A673 (cell line): ENCODE measurements at regions not wholly inside any gene's neighbourhood (a gene's known extent, or its start where the extent isn't known, plus 50 kb on each side); places are given as distances from the start of the nearest gene placed in this dataset.

Experiments
- BruUV-seq: library from RNA; stranded (reverse); fragments of 400-500 nt; replicated peaks from 2 replicates; lab custom pipeline; 2021; lab: Mats Ljungman, UMichigan
- CTCF ChIA-PET: fragments of 300-600 bp; sonication (Branson Sonifier 250); formaldehyde crosslinking; loops from one replicate; lab custom pipeline; 2022; ENCODE audit warnings: antibody characterized with exemption; lab: Charles Lee
- POLR2A ChIA-PET: fragments of 300-600 bp; sonication (Branson Sonifier 250); formaldehyde crosslinking; loops from one replicate; lab custom pipeline; 2022; ENCODE audit warnings: antibody characterized with exemption; ENCODE audit not compliant: low non-redundant PET; lab: Charles Lee
- DNase-seq: peaks from one replicate; pipeline ENCODE4 v3.0.0-alpha.2; 2015; ENCODE audit warnings: low spot score
- H3K27ac ChIP-seq: fragments of 200-600 bp; sonication (generic); 2 replicates; pipeline ENCODE4 v1.5.1; 2016; ENCODE audit warnings: mixed run types, low read depth, mild to moderate bottlenecking, mixed read lengths, antibody characterized with exemption, low read length; ENCODE audit not compliant: poor library complexity, severe bottlenecking
- H3K27me3 ChIP-seq: fragments of 200-600 bp; sonication (generic); replicated peaks from 2 replicates; pipeline ENCODE4 v1.6.1; 2017; ENCODE audit warnings: mixed run types, low read depth, mild to moderate bottlenecking, mixed read lengths, antibody characterized with exemption, low read length; ENCODE audit not compliant: insufficient read depth, poor library complexity
- H3K36me3 ChIP-seq: fragments of 200-600 bp; sonication (generic); 2 replicates; pipeline ENCODE4 v1.6.1; 2016; ENCODE audit warnings: mixed run types, mild to moderate bottlenecking, mixed read lengths, antibody characterized with exemption, low read length; ENCODE audit not compliant: insufficient read depth, poor library complexity, severe bottlenecking
- H3K4me1 ChIP-seq: fragments of 200-600 bp; sonication (generic); 2 replicates; pipeline ENCODE4 v1.6.1; 2017; ENCODE audit warnings: mixed run types, mild to moderate bottlenecking, mixed read lengths, antibody characterized with exemption, low read length; ENCODE audit not compliant: insufficient read depth, poor library complexity, severe bottlenecking
- H3K4me3 ChIP-seq: fragments of 200-600 bp; sonication (generic); 2 replicates; pipeline ENCODE4 v1.5.1; 2016; ENCODE audit warnings: low read depth, mixed run types, mild to moderate bottlenecking, mixed read lengths, low read length; ENCODE audit not compliant: poor library complexity, severe bottlenecking
- H3K9me3 ChIP-seq: fragments of 200-600 bp; sonication (generic); 2 replicates; pipeline ENCODE4 v1.6.1; 2016; ENCODE audit warnings: mixed run types, low read depth, mild to moderate bottlenecking, mixed read lengths, antibody characterized with exemption, low read length; ENCODE audit not compliant: poor library complexity, severe bottlenecking
- CTCF ChIP-seq: fragments of 300-800, 200-600 bp; sonication (generic); conservative IDR thresholded peaks from 2 replicates; pipeline ENCODE4 v1.5.1; 2017; ENCODE audit warnings: low read depth, mild to moderate bottlenecking, antibody characterized with exemption, low read length, moderate library complexity, mixed read lengths
- EZH2 ChIP-seq: fragments of 200-600 bp; sonication (generic); IDR thresholded peaks from 2 replicates; pipeline ENCODE4 v1.6.1; 2017; ENCODE audit warnings: borderline replicate concordance, low read depth, mild to moderate bottlenecking, mixed read lengths, antibody characterized with exemption, low read length; ENCODE audit not compliant: poor library complexity, severe bottlenecking
- intact Hi-C: fragments of 100-400 bp; cut with micrococcal nuclease; formaldehyde crosslinking; loops from one replicate; pipeline ENCODE4 v1.10.0; 2022; ENCODE audit not compliant: unreplicated experiment

GRCh38 chr3:75115695-75116094 is 501.2 kb upstream of the CNTN3 start:
- Histone ChIP-seq H3K27ac (no peak overlapping the region), H3K27me3 (no peaks in the 10 kb centered on the region), H3K4me1 (no peaks in the 10 kb centered on the region), H3K4me3 (no peak overlapping the region), H3K36me3 (no peaks in the 10 kb centered on the region), H3K9me3 (no peaks in the 10 kb centered on the region)
- no peak for TF ChIP-seq CTCF
- no peak for TF ChIP-seq EZH2
- intact Hi-C loops, result no loop called here
- no TSS peak for BruUV-seq
- POLR2A ChIA-PET, result no interaction called here
- CTCF ChIA-PET, result no interaction called here
- no peak for DNase-seq

- CTCF ChIA-PET, result no interaction called here
- intact Hi-C loops, result no loop called here
- no peaks in the 10 kb centered on the region for H3K27me3 ChIP-seq
- no peaks in the 10 kb centered on the region for H3K36me3 ChIP-seq
- no peak overlapping the region for H3K27ac ChIP-seq
- no TSS peak for BruUV-seq
- no peak for DNase-seq
- H3K4me1 ChIP-seq, result no peaks in the 10 kb centered on the region
- no peaks in the 10 kb centered on the region for H3K9me3 ChIP-seq
- no peak for TF ChIP-seq EZH2
- TF ChIP-seq CTCF, result no peak
- no peak overlapping the region for H3K4me3 ChIP-seq
- POLR2A ChIA-PET, result no interaction called here
Observed at GRCh38 chr3:75118779-75119178, 504.3 kb upstream of the CNTN3 start.

GRCh38 chr3:75126556-75126955 is 512.1 kb upstream of the CNTN3 start:
- H3K27me3 ChIP-seq, result no peaks in the 10 kb centered on the region
- no peak overlapping the region for H3K27ac ChIP-seq
- TF ChIP-seq EZH2, result no peak
- TF ChIP-seq CTCF, result no peak
- H3K4me3 ChIP-seq, result no peak overlapping the region
- no TSS peak for BruUV-seq
- no peaks in the 10 kb centered on the region for H3K4me1 ChIP-seq
- no peaks in the 10 kb centered on the region for H3K9me3 ChIP-seq
- H3K36me3 ChIP-seq, result no peaks in the 10 kb centered on the region
- no peak for DNase-seq
- POLR2A ChIA-PET, result no interaction called here
- intact Hi-C loops, result no loop called here
- CTCF ChIA-PET, result no interaction called here
